ENCODE measurements at regions not wholly inside any gene's neighbourhood (a gene's known extent, or its start where the extent isn't known, plus 50 kb on each side); places are given as distances from the start of the nearest gene placed in this dataset.
A peak's percentile ranks its signal among the peaks of the same experiment; 100 is the strongest.
"Not testable (repeated sequence)": the region's sequence is repeated elsewhere in the genome, so short reads cannot be mapped to it uniquely, and the experiment has no call there.

- DNase-seq, result no peak
These were observed 141.9 kb downstream of the MID1IP1 start for GRCh38 chrX:38943120-38943519.

- DNase-seq, result no peak
These were observed 146.8 kb downstream of the MID1IP1 start for GRCh38 chrX:38948046-38948445.

- no peak for DNase-seq
These were observed 153.3 kb downstream of the MID1IP1 start for GRCh38 chrX:38954520-38954919.

- no peak for DNase-seq
These were observed 158.5 kb downstream of the MID1IP1 start for GRCh38 chrX:38959736-38960135.

DNA sequence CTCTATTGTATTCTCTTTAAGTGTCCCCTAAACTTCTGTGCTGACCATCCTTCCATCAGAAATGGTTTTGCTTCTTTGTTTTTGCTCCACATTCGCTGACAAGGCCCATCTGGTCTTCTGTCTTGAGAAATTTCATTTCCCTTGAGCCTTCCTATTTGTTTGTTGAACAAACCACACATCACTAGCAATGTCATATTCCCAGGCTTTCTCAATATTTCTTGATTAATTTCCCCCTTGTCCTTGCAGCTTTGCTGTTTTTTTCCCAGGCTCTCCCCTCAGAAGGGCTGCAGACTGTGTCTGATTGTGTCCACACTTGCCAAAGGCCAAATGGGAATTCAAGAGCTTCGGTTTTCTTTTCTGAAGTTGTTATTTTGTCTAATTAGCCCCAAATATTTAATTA is 158.9 kb downstream of the MID1IP1 start:
- DNase-seq, result no peak

DNA sequence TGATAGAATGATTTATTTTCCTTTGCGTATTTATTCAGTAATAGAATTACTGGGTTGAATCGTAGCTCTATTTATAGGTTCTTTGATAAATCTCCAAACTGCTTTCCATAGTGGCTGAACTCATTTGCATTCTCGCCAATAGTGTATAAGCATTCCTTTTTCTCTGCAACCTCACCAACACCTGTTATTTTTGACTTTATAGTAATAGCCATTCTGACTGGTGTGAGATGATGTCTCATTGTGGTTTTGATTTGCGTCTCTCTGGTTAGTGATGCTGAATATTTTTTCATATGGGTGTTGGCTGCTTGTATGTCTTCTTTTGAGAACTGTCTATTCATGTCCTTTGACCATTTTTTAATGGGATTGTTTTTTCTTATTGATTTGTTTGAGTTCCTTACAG is 160.7 kb downstream of the MID1IP1 start:
- DNase-seq, result no peak

DNA sequence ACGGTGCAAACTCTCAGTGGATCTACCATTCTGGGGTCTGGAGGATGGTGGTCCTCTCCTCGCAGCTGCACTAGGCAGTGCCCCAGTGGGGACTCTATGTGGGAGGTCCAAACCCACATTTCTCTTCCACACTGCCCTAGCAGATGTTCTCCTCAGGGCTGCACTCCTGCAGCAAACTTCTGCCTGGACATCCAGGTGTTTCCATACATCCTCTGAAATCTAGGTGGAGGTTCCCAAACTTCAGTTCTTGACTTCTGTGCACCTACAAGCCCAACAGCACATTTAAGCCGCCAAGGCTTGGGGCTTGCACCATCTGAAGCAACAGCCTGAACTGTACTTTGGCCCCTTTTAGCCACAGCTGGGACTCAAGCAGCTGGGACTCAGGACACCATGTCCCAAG is 162.0 kb downstream of the MID1IP1 start:
- DNase-seq, result not testable (repeated sequence)

DNA sequence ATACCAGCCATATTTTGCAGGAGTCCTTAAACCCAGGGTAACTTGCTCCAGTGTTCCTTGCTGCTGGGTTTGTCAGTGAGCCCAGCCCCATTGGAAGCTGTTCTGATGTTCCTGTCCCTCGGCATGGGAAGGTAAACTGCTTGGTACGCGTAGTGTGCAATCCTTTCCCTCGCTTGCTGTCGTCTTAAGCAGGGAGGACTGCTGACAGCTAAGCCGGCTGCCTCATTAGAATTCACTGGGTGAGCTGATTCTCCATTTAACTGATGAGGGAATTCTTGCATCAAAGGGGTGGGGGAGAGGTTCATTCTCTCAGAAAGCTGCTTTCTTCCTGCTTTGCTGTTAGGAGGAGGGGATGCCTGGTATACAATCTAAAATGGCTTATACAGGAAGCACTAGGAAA is 164.6 kb downstream of the MID1IP1 start:
- no peak for DNase-seq

DNA sequence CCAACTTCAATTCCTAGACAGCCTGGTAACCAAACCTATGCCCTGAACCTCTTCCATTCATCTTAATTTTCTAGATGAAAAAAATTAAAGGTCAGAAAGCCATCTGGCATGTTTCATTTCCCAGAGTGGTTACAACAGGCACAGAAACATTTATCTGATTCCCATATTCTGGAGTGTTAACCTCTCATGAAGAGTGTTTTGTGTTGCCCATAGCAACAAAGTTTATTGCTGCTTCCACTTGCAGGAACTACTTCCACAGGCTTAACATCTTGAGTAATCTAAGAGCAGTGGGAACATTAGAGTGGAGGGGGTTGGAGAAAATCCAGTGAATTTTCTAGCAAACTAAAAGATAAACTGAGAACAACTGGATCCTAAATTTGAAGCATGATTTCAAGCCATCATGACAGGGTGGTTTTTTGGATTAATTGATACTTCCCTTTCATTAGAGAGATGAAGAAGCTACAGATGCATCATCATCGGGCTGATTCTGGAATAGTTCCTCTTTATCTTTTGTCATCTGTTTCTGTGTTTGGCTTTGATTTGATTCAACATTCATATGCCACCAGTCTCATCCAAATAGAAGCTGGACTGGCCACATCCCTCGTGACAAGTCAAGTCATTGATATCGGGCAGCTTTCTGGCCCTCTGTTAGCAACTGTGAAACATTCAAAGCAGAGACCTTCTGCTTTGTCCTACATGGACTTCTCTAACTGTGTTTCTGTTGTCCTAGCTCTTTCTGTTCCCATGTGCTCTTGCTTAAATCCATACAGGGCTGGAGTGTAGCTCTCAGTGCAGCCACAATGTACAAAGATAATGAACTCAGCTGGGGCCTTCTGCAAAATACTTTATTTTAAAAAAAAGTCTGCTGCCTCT is 167.3 kb downstream of the MID1IP1 start:
- no peak for DNase-seq

- DNase-seq, result no peak
These were observed 168.8 kb downstream of the MID1IP1 start for GRCh38 chrX:38970074-38970473.

DNA sequence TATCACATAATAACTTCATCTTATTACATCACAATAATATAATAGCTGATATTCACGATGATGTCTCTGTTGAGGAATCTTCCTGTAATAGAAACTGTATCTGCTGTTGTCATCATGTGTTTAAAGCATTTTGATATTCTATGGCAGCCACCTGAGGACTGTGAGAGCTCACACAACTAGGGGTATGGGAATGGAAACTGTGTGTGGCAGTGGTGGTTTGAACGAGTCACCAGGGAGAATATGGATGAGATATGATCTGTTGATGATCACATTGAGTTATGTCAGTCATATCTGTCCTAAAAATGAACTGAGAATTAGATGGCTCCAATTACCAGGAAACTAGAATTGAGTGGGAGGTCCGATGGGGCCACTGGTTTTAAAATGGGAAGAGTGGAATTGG is 169.6 kb downstream of the MID1IP1 start:
- DNase-seq, result no peak

- no peak for DNase-seq
These were observed 172.1 kb downstream of the MID1IP1 start for GRCh38 chrX:38973322-38973721.

DNA sequence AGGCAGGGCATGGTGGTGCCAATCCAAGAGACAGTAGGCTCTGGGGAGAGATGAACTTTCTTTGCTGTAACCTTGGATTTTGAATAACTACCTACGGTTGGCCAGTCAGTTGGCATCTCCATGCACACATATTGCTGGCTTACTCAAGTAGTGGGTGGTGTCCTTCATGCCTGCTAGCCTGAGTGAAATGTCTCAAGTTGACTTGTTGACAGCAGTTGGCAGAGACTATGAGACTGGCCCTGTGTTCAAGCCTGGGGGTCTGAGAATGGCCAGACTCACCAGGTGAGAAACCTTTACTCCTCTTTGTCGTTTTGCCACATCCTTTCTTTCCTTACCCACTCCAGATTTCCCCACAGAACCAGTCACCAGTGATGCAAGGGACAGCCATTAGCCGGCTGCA is 173.3 kb downstream of the MID1IP1 start:
- no peak for DNase-seq

GRCh38 chrX:38975368-38975942 is 174.2 kb downstream of the MID1IP1 start:
- no peak for DNase-seq

DNA sequence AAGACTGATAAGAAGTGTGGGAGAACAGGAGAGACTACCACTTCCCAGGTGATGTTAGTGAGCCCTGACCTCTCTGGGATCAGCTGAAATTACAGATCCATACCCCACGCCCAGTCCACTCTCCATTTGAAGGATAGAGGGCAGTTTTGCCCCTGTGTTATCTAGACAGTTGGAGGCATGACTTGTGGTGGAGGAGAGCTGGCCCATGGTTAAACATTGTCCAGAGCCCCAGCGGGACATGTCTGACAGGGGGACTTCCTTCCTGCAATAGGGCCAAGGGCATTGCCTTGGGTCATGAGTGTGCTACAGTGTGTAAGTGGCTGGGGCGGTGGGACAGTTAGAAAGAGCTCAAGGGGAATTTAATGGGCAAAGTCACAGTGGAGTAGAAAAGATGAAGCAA is 181.1 kb downstream of the MID1IP1 start:
- DNase-seq, result no peak

- no peak for DNase-seq
These were observed 181.6 kb downstream of the MID1IP1 start for GRCh38 chrX:38982843-38983242.

DNA sequence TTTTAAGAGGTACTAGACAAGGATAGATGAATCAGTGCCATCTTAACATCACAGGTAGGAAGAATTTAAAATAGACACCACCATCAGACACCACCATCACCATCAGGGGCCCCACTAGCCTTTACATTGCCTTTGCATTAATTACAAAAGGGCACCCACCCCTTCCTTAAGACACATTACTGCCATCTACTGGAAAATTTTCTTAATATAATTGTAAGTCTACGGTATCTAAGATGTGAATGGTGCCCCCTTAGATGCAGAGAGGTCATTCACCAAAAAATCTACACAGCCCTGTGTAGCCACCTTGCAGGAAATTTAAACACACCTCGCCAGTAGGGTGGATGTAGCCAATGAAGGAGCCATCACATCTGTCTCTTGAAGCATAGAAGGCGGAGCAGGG is 184.1 kb downstream of the MID1IP1 start:
- DNase-seq, result peak in 1 of 2 donors; percentile 24

DNA sequence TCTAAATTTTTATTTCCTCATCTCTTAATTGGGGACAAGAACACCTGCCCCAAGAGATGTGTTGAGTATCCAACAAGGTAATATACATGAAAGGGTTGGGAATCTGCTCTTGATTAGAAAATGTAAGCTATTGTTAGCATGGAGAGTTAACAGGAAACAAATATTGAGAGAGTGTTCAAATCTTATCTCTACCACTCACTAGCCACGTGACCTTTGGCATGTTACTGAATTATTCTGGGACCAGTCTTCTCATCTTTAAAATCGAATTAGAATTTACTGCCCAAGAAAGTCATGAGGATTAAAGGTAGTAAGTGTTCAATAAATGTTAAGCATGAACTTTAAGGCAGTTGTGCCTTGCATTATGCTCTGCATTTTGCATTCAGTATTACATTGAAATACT is 184.7 kb downstream of the MID1IP1 start:
- DNase-seq, result no peak

DNA sequence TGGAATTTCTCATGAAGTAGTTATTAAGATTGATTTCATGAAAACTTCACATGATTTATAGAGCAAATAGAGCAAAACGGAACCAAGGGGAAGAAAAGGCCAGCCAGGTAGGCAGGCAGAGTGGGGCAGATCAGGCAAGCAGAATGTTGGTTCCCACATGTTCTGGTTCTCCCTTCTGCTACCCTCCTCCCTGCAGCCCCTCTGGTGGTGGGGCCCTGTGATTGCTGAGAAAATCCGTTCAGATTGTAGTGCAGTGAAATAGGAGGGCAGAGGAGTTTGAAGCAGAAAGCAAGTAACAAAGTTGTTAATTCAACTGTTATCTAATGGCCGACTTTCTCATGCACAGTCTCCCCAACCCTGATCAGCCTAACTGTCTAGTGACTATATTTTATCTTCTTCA is 185.3 kb downstream of the MID1IP1 start:
- no peak for DNase-seq

DNA sequence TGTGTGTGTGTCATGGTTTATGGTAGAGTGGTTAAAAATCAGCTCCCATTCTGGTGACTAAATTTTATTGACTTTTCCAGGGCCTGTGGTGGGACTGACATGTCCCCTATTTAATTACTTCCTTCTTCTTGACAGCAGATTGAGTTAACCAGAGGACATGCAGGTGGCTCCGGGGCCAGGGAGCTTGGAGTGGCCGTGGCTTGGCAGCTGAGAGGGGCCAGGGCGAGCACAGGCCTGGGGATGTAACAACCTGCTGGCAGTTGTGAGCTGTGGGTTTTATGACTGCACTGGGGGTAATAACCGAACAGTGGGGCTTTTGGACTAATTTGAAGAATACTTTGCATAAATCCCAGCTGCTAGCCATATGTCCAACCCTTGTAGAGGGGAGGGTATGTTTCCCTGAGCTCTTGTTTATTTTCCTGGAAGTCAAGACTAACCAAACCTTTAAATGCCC is 186.0 kb downstream of the MID1IP1 start:
- DNase-seq, result no peak

GRCh38 chrX:38988301-38988700 is 187.0 kb downstream of the MID1IP1 start:
- DNase-seq, result no peak

GRCh38 chrX:38989076-38989475 is 187.8 kb downstream of the MID1IP1 start:
- DNase-seq, result no peak

GRCh38 chrX:38991656-38992440 is 190.6 kb downstream of the MID1IP1 start:
- no peak for DNase-seq

Measured in CD4-positive, alpha-beta T cell treated with Interleukin-1 beta for 1 hour (primary cell).